ENCODE measurements at regions not wholly inside any gene's neighbourhood (a gene's known extent, or its start where the extent isn't known, plus 50 kb on each side); places are given as distances from the start of the nearest gene placed in this dataset.
A peak's percentile ranks its signal among the peaks of the same experiment; 100 is the strongest.

DNA sequence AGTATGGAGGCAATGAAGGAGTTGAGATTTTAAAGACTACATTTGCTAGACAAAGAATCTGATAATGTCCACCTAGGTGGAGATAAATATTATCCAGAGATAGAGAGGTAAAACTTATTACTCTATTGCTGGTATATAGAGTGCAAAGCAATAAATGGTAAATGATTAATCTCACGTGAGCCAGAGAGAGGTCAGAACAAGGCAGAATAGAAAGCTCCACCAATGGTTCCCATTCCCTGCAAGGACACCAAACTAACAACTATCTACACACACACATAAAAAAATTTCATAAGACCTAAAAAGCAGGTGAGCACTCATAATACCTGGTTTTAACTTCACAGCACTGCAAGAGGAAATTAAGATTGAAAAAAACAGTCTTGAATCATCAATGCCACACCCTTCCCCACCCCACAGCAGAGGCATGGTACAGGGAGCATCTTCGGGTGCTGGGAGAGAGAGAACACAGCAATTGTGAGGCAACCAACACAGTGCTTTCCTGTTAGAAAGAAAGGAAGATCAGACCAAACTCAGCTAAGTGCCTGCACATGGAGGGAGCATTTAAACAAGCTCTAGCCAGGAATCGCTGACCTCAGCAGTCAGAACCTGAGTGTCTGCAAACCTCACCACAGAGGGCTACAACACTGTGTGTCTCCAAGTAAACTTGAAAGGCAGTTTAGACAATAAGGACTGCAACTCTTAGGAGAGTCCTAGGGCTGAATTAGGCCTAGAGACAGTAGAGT, 1432.6 kb upstream of the TMEFF2 start:
- no peak for TF ChIP-seq CTCF (IDR thresholded peaks at IDR 0.05; ENCODE audit: unreplicated experiment in 3 of 3)
- H3K36me3 Mint-ChIP-seq (ENCODE audit: low read depth): peaks cover 4% of the 10 kb centered on the region
- no peaks in the 10 kb centered on the region for H3K4me1 Mint-ChIP-seq

DNA sequence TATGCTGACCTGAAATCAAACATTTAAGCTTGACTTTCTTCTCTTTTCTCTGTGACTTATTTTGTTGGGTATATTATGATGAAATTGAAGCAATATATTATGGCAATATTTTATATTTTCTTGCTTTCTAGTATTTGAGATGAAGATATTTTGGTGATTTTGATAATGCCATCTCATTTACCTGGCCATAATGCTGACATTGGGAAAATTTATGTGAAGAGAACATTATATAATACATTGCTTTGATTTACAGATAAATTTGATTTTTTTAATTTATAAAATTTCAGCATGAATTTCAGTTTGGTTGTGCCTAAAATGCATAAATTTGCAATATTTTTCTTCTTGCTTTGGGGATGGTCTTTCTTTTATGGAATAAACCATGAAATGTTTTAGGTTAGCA, 1413.7 kb upstream of the TMEFF2 start:
- Mint-ChIP-seq H3K4me1 (no peaks in the 10 kb centered on the region), H3K36me3 (ENCODE audit: low read depth) (no peaks in the 10 kb centered on the region), H3K27ac (no peak overlapping the region), H3K4me3 (no peak overlapping the region), H3K9me3 (no peaks in the 10 kb centered on the region), H3K27me3 (ENCODE audit: low read depth) (no peaks in the 10 kb centered on the region)
- TF ChIP-seq CTCF (IDR thresholded peaks at IDR 0.05; ENCODE audit: unreplicated experiment in 3 of 3): no peak

More for the DNA sequence above, 1432.6 kb upstream of the TMEFF2 start:
- Mint-ChIP-seq H3K4me3 (no peak overlapping the region), H3K9me3 (peaks cover 15% of the 10 kb centered on the region), H3K27ac (no peak overlapping the region), H3K27me3 (ENCODE audit: low read depth) (no peaks in the 10 kb centered on the region)

DNA sequence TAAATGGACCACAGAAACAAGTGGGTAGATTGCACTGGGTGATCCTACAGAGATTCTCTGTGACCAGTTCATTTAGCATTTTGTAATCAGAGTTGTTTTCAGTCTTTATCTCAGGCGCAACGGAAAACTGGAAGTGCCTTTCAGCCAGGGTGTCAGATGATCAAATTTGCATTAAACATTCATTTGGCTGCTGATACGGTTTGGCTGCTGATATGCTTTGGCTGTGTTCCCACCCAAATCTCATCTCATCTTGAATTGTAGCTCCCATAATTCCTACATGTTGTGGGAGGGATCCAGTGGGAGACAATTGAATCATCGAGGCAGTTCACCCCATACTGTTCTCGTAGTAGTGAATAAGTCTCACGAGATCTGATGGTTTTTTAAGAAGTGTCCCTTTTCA, 1396.1 kb upstream of the TMEFF2 start:
- Mint-ChIP-seq H3K9me3 (peaks cover 29% of the 10 kb centered on the region), H3K4me3 (no peak overlapping the region), H3K27me3 (ENCODE audit: low read depth) (no peaks in the 10 kb centered on the region)

GRCh38 chr2:193584522-193584938, 1389.8 kb upstream of the TMEFF2 start:
- Mint-ChIP-seq H3K27me3 (ENCODE audit: low read depth) (no peaks in the 10 kb centered on the region), H3K9me3 (peaks cover 12% of the 10 kb centered on the region), H3K36me3 (ENCODE audit: low read depth) (peaks cover 4% of the 10 kb centered on the region), H3K4me1 (no peaks in the 10 kb centered on the region), H3K4me3 (no peak overlapping the region), H3K27ac (no peak overlapping the region)
- TF ChIP-seq CTCF (IDR thresholded peaks at IDR 0.05; ENCODE audit: unreplicated experiment in 3 of 3): peak in 1 of 3 experiments; percentile 19

More for the DNA sequence above, 1396.1 kb upstream of the TMEFF2 start:
- TF ChIP-seq CTCF (IDR thresholded peaks at IDR 0.05; ENCODE audit: unreplicated experiment in 3 of 3): no peak
- no peaks in the 10 kb centered on the region for H3K4me1 Mint-ChIP-seq
- H3K36me3 Mint-ChIP-seq (ENCODE audit: low read depth): peaks cover 6% of the 10 kb centered on the region
- no peak overlapping the region for H3K27ac Mint-ChIP-seq

DNA sequence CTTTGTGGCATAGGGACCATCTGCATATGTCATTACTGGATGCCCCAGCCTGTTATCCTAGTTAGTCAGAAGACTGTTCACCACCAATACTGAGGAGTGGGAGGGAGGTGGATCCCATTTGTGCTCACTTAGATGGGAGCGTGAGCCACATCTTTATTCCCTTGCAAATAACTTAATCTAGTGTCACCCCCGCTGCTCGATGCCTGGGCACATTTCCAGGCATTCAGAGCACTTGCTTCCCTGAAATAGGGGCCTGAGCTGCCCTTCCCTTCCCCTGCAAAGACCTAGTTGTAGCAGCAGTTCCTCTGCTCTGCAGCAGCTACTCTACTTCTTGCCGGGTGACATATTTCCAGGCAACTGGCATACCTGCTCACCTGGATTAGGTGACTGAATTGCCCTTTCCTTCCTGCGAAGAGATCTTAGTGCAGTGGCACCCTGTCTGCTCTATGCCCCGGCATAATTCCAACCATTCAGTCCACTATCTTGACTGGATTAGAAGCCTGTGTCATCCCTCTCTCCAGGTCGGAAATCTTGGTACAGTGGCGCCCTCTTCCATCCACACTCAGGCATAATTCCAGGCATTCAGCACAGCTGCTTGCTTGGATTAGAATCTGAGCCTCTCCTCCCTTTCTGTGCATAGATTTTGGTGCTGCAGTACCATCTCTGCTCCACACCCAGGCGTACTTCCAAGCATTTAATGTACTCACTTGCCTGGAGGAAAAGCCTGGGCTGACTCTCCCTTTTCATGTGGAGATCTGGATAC, 1389.1 kb upstream of the TMEFF2 start:
- H3K4me3 Mint-ChIP-seq: no peak overlapping the region
- H3K27me3 Mint-ChIP-seq (ENCODE audit: low read depth): no peaks in the 10 kb centered on the region
- peak in 1 of 3 experiments; percentile 9 for TF ChIP-seq CTCF (IDR thresholded peaks at IDR 0.05; ENCODE audit: unreplicated experiment in 3 of 3)
- H3K36me3 Mint-ChIP-seq (ENCODE audit: low read depth): peaks cover 4% of the 10 kb centered on the region
- H3K27ac Mint-ChIP-seq: no peak overlapping the region
- H3K9me3 Mint-ChIP-seq: peaks cover 12% of the 10 kb centered on the region
- H3K4me1 Mint-ChIP-seq: no peaks in the 10 kb centered on the region
